Lung (tissue), 11 donors: ENCODE measurements at regions not wholly inside any gene's neighbourhood (a gene's known extent, or its start where the extent isn't known, plus 50 kb on each side); places are given as distances from the start of the nearest gene placed in this dataset.
"Not testable (repeated sequence)": the region's sequence is repeated elsewhere in the genome, so short reads cannot be mapped to it uniquely, and the experiment has no call there.

Experiments used
- ATAC-seq: fragments of 200-7000 bp; cut with Tn5 transposase; one replicate; pipeline ENCODE4 v1.9.1; 2020; ENCODE audit warnings: moderate number of reproducible peaks; ENCODE audit not compliant: insufficient read depth, low FRiP score
- DNase-seq, 3 donors: peaks; one replicate each; pipeline ENCODE4 v3.0.0-alpha.2; 2013 to 2017
- H3K27ac ChIP-seq, 2 donors: one replicate each; pipeline ENCODE4 v1.5.1; 2013; ENCODE audit warnings: mild to moderate bottlenecking in 2 of 2, moderate library complexity in 2 of 2, control low read depth in 1 of 2, inconsistent platforms in 1 of 2, low read depth in 1 of 2, low read length in 1 of 2
- H3K27me3 ChIP-seq, 3 donors: one replicate each; pipeline ENCODE4 v1.5.1; 2013; ENCODE audit warnings: low read length in 2 of 3; ENCODE audit not compliant: control insufficient read depth in 3 of 3, insufficient read depth in 3 of 3
- H3K36me3 ChIP-seq, 4 donors: one replicate each; pipeline ENCODE4 v1.5.1; 2013; ENCODE audit warnings: low read length in 4 of 4, mild to moderate bottlenecking in 1 of 4, moderate library complexity in 1 of 4; ENCODE audit not compliant: control insufficient read depth in 4 of 4, insufficient read depth in 4 of 4
- H3K4me1 ChIP-seq, 5 donors: one replicate each; pipeline ENCODE4 v1.5.1; 2013; ENCODE audit warnings: low read length in 5 of 5, mild to moderate bottlenecking in 2 of 5, moderate library complexity in 1 of 5; ENCODE audit not compliant: control insufficient read depth in 5 of 5, insufficient read depth in 5 of 5
- H3K4me3 ChIP-seq: one replicate; pipeline ENCODE4 v1.5.1; 2013; ENCODE audit warnings: mild to moderate bottlenecking, control low read depth, moderate library complexity
- H3K9ac ChIP-seq, 2 donors: one replicate each; pipeline ENCODE4 v1.5.1; 2013; ENCODE audit warnings: low read length in 2 of 2, control low read depth in 1 of 2; ENCODE audit not compliant: insufficient read depth in 1 of 2
- H3K9me3 ChIP-seq, 4 donors: one replicate each; pipeline ENCODE4 v1.5.1; 2013; ENCODE audit warnings: low read length in 3 of 4, mild to moderate bottlenecking in 1 of 4, moderate library complexity in 1 of 4; ENCODE audit not compliant: control insufficient read depth in 4 of 4, insufficient read depth in 3 of 4
- CTCF ChIP-seq: IDR thresholded peaks from 2 replicates; pipeline ENCODE4 v1.5.1; 2012; ENCODE audit warnings: mild to moderate bottlenecking; ENCODE audit errors: control extremely low read depth, extremely low read depth
- WGBS, 2 donors: extraction: QIAGEN DNeasy Blood & Tissue Kit; methylation state at CpG; one replicate each; pipeline ENCODE4 v1.1.7; 2013; 5-methylcytosine and 5-hydroxymethylcytosine counted together
- donor health status: control.
- donor health status: control.
- donor health status: Bipolar disorder and iron deficiency.
- donor health status: healthy.
- donor health status: DM: yes; HTN: yes; CAD: no.

- Histone ChIP-seq H3K9ac (no peak overlapping the region), H3K27me3 (no peaks in the 10 kb centered on the region), H3K9me3 (no peaks in the 10 kb centered on the region), H3K4me1 (peaks cover 0 to 2% (median 0%) of the 10 kb centered on the region in 5 donors), H3K27ac (no peak overlapping the region), H3K4me3 (no peak overlapping the region), H3K36me3 (no peaks in the 10 kb centered on the region)
- ATAC-seq (no peak), DNase-seq (peak in 1 of 3 donors; percentile 4)
- TF ChIP-seq CTCF = no peak
- WGBS, 2 donors = 60 to 63% methylated on average over 9 of the region's 9 CpGs
Measured at GRCh38 chr7:65453341-65454030, 79.8 kb downstream of the ZNF92 start.

GRCh38 chr7:65454469-65454868, 80.8 kb downstream of the ZNF92 start:
- peaks cover 0 to 2% (median 0%) of the 10 kb centered on the region in 5 donors for H3K4me1 ChIP-seq
- TF ChIP-seq CTCF = no peak
- DNase-seq (no peak), ATAC-seq (no peak)
- no peaks in the 10 kb centered on the region for H3K36me3 ChIP-seq
- no peak overlapping the region for H3K4me3 ChIP-seq
- no peaks in the 10 kb centered on the region for H3K27me3 ChIP-seq
- no peak overlapping the region for H3K9ac ChIP-seq
- H3K27ac ChIP-seq = peak overlapping the region in 1 of 2 donors; percentile 21
- H3K9me3 ChIP-seq = no peaks in the 10 kb centered on the region

- not testable (repeated sequence) for H3K9ac ChIP-seq, H3K4me3 ChIP-seq, H3K27me3 ChIP-seq, ATAC-seq, H3K27ac ChIP-seq, H3K4me1 ChIP-seq, H3K9me3 ChIP-seq, DNase-seq, H3K36me3 ChIP-seq
- WGBS, 2 donors = 73 to 77% methylated on average over 4 of the region's 4 CpGs
Measured at GRCh38 chr7:65455050-65455449, 81.4 kb downstream of the ZNF92 start.

- Histone ChIP-seq H3K4me3 (no peak overlapping the region), H3K9ac (no peak overlapping the region), H3K4me1 (peaks cover 0 to 2% (median 0%) of the 10 kb centered on the region in 5 donors), H3K36me3 (no peaks in the 10 kb centered on the region), H3K27me3 (no peaks in the 10 kb centered on the region), H3K27ac (no peak overlapping the region), H3K9me3 (peaks cover 0 to 2% (median 0%) of the 10 kb centered on the region in 4 donors)
- DNase-seq (no peak), ATAC-seq (no peak)
- no peak for TF ChIP-seq CTCF
- WGBS, 2 donors = 90 to 92% methylated on average over 5 of the region's 5 CpGs
Measured at GRCh38 chr7:65457705-65458104, 84.0 kb downstream of the ZNF92 start.
